HuH-7.5 (cell line): ENCODE measurements at regions not wholly inside any gene's neighbourhood (a gene's known extent, or its start where the extent isn't known, plus 50 kb on each side); places are given as distances from the start of the nearest gene placed in this dataset.

Source experiments
- DNase-seq: peaks from one replicate; pipeline ENCODE4 v3.0.0; 2011; ENCODE audit warnings: low spot score

DNA sequence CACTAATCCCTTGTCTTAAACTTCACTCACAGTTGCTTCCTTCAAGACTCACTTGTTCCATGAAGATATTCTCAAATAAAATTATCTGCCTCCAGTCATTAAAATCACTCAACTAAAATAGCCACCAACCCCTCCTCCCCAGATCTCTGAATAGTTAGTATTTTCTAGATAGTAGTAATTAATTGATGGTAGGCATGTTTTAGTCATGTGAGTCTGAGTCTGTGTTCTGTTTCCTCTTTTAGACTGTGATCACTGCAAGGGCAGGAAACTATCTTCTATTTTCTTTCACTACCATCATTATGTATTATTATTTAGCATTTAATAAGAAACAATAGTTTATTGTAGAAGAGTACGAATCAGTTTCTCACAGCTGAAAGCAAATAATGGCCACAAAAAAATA is 1080.5 kb downstream of the IGSF11 start:
- DNase-seq: no peak

DNA sequence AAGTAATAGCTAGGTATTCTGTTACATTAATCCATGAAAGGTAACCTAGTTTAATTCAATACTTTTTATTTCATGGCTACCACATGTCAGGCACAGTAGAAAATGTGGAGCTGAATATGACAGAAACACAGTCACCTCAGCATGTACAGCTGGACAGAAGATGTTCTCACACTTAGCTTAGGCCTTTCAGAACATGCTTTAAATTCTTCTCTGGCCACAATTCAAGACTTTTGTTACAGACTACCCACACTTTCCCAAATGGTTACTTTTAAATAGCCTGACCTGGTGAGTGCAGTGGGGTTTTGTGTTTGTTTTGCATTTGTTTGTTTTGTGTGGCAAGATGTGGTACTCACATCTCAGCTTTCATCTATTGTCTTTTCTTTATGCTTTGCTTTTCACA is 1079.5 kb downstream of the IGSF11 start:
- no peak for DNase-seq

DNA sequence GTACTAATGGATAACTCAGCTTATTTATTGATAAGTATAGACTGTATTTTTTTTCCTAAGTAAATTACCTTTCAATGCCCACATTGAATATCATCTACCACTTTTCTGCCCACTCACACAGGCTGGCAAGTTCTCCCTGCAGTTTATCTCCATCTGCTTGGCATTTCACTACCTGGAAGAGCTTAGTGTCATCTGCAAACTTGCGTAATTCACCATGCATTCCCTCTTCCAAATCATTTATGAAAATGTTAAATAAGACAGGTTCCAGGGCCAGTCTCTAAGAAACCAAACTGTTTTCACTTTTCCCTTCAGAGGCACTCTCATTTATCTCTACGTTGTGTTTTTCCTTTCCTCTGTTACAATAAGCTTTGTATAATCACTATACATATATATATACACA is 1076.6 kb downstream of the IGSF11 start:
- DNase-seq: no peak

DNA sequence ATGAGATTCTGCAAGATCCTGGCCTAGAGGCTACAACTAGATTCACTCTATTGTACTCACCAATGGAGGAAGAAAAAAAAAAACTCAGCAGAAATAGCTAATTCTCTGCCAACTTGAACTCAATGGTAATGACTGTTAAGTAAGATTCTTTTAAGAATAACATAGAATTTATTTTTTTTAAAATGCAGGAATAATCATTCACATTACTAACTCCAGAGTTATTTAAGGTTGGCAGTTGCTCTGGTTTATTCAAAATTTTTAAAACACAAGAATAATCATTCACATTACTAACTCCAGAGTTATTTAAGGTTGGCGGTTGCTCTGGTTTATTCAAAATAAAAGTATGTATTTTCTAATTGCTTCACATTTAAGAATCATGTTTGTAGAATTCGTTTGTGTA is 1071.9 kb downstream of the IGSF11 start:
- no peak for DNase-seq

DNA sequence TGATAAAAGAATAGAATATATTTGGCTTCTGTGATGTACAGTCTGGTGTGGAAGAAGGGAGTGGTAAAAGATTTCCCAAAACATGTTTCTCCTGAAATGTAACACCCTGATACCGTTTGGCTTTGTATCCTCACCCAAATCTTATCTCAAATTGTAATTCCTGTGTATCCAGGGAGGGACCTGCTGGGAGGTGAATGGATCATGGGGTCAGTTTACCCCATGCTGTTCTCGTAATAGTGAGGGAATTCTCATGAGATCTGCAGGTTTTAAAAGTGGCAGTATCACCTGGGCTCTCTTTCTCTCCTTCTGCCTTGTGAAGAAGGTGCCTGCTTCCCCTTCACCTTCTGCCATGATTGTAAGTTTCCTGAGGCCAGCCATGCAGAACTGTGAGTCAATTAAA is 1070.8 kb downstream of the IGSF11 start:
- no peak for DNase-seq

DNA sequence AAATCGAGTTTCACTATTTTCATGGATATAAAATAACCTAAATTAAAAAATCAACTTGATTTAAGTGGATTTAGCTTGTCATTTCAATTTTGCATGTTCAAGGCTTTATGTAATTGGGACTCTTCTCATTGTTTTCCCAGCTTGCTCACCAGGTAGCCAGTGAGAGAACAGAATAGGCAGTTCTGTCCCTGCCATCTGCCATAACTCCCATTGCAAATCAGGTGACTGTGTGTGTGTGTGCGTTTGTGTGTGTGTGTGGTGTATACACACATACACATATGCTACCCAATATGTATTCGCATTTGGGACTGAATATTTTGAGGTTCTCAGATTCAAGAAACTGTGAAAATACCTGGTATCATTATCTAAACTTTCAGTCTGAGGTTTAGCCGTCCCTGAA is 1069.8 kb downstream of the IGSF11 start:
- no peak for DNase-seq

DNA sequence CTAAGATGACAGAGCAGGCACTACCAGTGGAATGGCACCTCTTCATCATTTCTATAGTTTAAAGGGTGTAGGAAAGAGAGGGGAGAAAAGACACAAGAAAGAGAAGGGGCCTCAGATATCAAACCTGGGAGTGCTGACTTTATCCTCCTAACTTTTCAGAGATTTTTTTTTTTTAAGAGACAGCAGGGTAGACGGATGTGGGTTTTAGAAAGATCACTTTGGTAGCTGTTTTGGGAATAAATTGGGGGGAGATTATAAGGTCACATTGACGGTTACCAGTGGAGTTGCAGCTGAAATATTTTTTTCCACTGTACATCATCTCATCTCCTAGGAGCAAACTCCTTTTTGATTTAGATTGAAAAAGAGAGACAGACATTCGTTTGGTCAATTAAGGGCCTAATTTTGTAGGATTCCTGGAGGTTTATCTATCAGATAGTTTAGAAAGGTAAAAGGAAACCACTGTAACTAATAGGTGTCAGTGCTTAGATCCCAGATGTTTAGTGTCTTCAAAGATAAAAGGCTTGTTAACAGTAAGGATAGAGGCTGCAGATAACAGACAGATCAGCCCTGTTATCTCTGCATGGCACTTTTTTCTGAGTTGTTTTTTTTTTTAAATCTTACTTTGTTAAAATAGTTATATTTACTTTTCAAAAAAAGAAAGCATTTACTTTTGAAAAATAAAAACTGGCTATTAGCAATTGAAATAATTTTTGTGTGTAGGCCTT is 1057.0 kb downstream of the IGSF11 start:
- no peak for DNase-seq

DNA sequence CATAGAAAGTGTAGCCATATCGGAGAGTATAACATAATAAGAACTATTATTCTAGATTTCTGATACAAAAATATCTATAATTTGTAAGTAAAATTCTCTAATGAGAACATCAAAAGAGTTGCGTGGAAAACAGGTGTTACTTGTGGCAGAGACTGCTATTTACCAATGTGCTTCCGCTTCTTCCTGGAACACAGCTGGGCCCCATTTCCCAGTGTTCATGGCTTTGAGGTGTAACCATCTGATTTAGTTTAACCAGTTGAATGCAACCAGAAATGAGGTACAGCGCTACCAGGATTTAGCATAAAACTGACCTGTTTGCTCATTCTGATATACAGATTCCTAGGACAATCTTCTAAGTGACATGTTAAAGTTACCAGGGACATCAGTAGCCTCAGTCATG is 1055.2 kb downstream of the IGSF11 start:
- no peak for DNase-seq

DNA sequence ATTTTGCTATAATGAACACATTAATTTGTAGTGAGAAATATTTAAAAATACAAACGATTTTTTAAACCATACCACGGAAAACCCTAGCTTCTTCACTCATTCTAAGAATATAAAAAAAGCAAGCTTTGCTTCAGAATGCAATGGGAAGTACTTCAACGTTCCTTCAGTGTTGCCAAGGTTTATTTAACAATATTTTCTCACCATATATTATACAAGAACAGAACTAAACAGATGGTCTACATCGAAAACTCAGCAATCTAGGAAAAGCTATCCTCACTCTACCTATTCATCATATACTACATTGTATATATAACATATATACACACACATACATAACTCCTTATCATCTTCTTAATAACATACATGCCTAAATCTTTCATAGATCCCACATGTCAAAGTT is 1047.4 kb downstream of the IGSF11 start:
- DNase-seq: no peak

DNA sequence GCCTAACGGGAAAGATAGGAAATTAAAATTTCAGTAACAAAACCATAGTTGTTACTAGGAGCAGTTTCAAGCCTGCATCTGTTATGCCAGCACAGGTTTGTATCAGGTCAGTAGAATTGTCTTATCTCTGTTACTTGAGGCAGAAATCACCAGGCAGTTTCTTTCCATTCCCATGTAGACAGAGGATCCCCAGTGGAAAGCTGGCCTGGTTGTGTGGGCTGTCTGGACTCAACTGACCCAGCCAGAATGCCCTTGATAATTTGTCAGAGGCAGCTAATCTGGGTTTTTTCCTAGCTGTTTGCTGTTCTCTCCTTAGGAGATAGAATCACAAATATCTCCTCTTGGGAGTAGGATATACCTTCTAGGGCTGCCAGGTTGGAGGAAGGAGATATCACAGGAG is 1044.7 kb downstream of the IGSF11 start:
- DNase-seq: no peak

DNA sequence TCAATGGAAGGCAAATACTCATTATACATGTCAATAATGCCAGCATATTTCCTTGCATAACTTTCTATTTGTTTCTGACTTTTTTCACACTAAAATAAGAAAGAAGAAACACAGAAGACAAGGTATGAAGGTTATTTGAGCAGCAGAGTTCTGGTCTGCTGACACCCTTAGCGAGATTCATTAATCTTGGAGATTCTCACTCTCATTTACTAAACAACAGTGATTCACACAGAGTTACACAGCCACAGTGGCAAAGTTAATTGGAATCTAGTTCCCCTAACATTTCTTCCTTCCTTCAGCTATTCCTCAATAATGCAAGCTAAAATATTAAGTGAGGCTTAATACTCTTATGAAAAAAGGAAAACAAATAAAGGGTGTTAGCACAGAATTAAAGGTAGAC is 1044.0 kb downstream of the IGSF11 start:
- DNase-seq: no peak

DNA sequence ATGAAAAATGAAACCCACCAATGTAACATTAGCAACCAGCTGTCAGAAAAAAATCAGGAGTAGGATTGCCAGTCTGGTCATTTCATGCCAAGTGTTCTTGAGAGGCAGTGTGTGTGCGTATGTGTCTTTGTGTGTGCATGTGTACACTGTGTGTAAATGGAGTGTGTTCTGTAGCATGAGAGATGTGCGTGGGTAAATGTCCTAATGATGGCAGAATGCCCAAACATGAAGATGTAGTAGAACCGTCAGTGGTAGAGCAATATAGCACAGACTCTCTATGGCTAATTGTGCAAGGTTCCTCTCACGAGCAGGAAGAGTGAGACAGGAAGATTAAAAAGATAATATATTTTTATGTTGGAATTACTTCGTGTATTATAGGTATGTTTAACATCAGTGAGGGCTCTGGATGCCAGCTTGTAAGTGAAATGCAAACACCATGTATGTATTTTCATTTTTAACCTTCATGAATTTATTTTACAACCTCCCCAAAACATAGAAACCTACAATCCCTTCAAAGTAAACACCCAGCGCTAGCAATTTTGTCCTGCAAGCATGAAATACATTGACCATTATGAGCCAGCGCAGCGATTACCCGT is 1038.7 kb downstream of the IGSF11 start:
- DNase-seq: no peak

DNA sequence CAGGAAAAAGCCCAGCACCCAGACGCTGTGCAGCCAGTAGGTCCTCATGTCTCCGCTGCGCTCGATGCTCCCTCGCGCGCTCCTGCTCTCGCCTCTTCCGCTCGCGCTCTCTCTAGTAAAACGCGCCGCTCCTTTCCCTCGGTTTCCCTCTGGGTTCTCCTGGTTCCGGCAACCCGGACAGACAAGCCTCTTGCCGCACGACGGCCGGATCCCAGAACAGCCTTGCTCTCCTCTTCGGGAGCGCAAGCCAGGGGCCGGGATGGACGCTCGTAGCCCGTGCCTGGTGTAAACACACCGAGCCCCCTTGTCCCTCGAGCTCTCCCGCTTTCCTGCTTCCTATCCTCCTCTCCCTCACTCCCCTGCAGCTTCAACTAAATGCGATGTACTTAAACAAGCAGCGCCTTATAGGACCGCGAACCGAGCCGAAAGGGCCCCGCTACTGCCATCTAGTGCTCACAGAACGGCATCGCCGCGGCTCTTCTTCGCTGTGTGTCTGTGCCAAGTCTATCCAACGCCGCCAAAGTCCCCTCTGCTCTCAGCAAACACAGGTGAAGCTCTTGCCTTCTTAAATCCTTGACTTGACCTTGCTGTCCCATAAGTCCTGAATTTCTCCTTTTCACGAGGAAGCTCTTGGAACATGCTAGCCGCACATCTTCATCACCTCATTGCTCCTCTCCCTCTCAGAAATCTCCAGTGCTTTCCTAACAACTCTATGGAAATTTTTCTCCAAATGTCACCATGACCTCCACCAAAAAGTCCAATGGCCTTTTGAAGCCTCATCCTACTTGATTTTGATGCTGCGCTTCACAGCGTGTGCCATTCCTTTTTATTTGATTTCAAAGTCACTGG is 1037.2 kb downstream of the IGSF11 start:
- peak; percentile 31 for DNase-seq

DNA sequence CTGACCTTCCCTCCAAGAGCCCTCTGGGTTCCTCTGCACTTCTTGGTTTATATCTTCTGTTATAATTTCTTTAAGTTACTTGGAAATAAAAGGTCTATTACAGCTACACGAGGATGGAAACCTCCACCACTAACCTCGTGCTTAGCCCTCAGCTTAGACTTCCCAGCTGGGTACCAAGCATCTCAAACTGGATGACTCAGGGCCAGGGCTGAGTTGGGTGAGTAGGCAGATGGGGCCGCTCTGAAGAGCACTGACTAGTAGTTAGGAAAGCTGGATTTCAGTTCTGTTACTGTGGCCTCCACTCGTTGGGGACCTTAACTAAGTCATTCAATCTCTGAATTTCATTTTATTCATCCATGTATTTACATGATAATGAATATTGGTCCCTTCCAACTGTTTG is 1036.6 kb downstream of the IGSF11 start:
- DNase-seq: no peak

DNA sequence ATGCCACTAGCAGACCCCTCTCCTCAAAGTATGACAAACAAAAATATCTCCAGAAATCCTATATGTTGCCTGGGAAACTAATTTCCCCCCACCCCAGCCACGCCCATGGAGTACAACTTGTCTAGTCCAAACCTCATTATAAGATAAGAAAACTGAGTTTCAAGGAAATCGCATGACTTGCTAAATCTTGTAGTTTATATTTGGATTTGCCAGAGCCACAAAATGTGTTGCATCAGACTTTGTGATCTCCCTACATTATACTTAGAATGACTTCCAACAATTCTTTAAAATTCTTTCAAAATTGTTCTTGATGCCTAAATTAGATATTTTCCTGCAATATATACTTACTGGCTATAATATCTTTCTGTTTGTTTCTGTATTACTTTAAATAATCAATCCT is 1034.4 kb downstream of the IGSF11 start:
- no peak for DNase-seq

DNA sequence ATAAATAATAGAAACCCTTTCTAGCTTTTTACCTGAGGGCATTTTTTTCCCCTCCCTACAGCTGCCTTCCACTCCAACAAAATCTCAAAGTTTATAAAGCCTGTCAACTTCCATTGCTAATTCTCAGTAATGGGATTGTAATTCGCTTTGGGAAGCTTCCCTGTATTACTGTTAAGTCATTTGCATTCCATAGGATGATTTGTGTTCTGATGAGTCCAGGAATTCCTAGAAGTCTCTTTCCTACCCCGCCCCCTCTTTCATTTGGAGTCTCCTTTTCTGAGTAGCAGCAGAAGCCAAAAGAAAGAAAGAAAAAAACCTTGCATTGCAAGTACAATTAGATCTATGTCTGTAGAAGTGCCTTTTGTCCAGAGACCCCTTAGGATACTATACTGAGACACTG is 1033.3 kb downstream of the IGSF11 start:
- DNase-seq: no peak

DNA sequence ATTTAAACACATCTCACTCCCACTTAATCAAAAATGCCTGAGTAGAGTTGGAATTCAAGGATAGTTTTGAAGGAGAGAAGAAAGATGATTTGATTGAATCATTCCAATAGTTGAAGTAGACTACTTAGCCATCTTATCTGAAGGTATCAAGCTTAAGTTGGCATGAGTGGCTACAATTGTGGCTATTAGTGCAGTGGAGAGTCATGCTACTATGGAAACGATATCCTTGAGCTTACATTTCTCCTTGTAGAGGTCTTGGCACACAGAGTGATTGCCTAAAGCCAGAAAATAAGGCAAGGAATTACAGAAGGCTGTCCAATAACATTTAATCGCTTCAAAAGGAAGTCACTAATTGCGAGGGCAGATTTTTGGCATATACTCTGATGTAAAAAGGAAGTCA is 1022.7 kb downstream of the IGSF11 start:
- DNase-seq: no peak

DNA sequence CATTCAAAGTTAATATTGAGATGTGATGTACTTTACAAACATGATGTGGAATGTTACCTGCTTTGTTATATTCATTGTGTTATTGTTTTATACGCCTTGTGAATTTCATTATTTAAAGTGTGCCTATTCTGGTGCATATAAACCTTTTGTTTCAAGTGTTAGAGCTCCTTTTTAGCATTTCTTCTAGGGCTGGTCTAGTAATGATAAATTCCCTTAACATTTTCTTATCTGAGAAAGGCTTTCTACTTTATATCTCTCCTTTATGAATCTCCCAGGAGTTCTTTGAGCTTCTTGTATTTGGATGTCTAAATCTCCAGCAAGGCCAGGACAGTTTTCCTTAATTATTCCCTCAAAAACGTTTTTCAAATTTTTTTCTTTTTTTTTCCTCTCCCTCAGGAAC is 1005.6 kb downstream of the IGSF11 start:
- no peak for DNase-seq

DNA sequence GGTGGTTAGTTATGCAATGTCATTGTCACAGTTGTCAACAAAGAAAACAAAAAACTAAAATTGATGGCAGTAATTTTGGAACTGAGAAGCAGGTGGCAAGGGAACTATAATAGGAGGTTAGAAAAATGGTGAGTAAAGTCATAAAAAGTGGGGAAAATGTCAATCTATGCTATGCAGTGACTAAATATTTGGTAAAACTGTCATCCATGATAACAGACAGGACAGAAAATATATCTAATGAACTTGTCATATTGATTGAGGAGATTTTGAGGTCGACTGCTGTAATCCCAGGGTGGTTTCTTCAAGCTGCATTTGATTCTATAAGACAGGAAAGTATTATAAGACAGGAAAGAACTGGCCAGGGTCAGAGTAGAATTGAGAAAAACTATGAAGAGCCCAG is 998.4 kb downstream of the IGSF11 start:
- DNase-seq: no peak

DNA sequence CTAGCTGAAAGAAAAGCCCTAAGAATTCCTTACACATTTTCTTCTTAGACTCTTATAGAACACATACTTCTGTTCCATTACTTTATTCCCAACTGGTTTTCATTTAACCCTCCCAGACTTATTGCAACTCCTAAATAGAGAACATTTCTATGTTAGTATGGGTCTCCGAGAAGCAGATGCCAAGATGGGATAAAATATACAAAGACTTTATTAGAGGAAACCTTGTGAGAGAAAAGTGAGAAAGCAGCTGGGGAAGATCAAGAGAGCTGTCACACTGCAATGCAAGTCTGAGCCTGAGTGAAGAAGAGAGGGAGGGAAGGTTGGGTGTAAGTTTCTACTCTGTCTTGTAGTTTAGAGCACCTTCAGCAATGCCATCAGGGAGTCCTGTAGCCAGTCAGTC is 979.3 kb downstream of the IGSF11 start:
- no peak for DNase-seq

DNA sequence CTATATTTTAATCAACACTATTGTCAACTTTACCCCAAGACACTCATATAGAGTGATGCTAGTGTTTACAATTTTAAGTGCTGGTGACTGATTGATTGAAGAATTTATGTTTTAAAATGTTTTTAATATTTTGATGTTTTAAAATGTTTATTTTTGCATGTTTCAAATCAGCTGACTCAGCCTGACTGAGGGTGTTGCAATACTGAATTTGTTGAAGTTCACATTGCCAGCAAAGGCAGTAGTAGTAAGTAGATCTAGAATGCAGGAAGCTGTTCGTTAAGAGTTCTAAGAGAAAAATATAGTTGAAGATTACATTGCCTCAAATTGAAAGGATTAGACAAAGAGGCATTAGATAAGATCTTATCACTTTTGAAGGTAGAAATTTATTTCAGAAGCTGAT is 977.6 kb downstream of the IGSF11 start:
- no peak for DNase-seq

DNA sequence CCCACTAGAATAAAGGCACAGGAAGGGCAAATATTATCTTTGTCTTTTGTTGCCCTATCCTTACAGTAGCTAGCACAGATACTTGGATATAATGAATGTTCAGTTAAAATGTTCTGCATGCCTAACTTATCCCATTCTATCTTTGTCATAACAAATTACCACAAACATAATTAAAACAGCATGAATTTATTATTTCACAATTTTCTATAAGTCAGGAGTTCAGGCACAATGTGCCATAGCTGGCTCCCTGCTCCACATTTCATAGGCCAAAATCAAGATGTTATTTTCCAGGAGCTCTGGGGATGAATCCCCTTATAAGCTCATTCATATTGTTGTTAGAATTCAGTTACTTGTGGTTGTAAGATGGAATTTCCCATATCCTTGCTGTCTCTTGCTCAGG is 975.5 kb downstream of the IGSF11 start:
- DNase-seq: no peak

DNA sequence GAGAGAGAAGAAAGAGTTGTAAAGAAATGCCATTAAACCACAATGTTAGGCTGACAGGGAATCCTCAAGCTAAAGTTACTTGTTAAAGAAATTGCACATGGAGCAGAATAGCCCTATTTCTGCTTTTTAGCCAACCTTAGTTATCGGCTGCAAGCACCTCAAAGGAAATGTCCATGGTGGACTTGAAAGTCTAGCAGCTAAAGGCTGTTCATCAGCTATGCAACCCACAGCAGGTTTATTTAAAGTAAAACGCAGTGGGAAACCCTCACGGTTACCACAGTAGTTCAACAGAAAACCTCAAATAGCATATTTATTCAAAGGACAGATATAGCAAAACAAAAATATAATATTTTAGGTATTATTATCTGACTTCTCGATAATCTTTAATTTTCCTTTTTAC is 967.2 kb downstream of the IGSF11 start:
- DNase-seq: no peak
